Kidney capillary endothelial cell (primary cell): ENCODE measurements at regions not wholly inside any gene's neighbourhood (a gene's known extent, or its start where the extent isn't known, plus 50 kb on each side); places are given as distances from the start of the nearest gene placed in this dataset.

Experiments used
- DNase-seq: peaks from one replicate; pipeline ENCODE4 v3.0.0-alpha.2; 2018; ENCODE audit warnings: low spot score

- no peak for DNase-seq
Observed at GRCh38 chr2:46239175-46239846, 57.9 kb upstream of the EPAS1 start.

GRCh38 chr2:46239847-46240181 lies 57.4 kb upstream of the EPAS1 start:
- no peak for DNase-seq

- DNase-seq, result peak; percentile 59
Observed at GRCh38 chr2:46241344-46241743, 55.9 kb upstream of the EPAS1 start.

GRCh38 chr2:46245869-46246268 lies 51.3 kb upstream of the EPAS1 start:
- DNase-seq, result no peak

- DNase-seq, result no peak
Observed at GRCh38 chr2:46246790-46247189, 50.4 kb upstream of the EPAS1 start.
